Muscle of arm (tissue), 1 donor: ENCODE measurements at regions not wholly inside any gene's neighbourhood (a gene's known extent, or its start where the extent isn't known, plus 50 kb on each side); places are given as distances from the start of the nearest gene placed in this dataset.

Source experiments
- DNase-seq: peaks from one replicate; pipeline ENCODE4 v3.0.0-alpha.2; 2013

DNA sequence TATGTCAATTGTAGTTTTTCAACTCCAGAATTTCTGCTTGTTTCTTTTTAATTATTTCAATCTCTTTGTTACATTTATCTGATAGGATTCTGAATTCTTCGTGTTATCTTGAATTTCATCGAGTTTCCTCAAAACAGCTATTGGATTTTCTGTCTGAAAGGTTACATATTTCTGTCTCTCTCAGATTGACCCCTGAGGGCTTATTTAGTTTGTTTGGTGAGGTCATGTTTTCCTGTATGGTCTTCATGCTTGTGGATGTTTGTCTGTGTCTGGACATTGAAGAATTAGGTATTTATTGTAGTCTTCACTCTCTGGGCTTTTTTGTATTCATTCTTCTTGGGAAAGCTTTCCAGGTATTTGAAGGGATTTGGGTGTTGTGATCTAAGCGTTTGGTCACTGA, 85.6 kb downstream of the SNAPC1 start:
- DNase-seq = no peak

DNA sequence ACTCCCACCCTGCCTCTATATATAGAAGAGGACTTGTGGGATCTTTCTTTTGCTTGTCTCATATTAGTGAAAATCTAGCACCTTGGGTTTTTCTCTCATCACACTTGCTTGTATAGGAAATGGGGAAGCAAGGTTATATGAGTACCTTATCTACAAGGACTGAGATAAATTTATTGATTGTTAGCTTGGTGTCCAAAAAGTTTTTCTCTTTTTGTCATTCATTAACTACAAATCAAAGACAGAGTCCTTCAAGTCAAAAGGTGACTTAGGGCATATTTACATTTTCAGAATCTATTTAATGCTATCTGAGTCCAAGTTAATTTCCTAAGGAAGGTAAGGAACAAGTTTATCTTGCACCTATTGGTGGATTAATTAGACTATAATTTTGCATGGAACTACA, 92.7 kb downstream of the SNAPC1 start:
- no peak for DNase-seq

DNA sequence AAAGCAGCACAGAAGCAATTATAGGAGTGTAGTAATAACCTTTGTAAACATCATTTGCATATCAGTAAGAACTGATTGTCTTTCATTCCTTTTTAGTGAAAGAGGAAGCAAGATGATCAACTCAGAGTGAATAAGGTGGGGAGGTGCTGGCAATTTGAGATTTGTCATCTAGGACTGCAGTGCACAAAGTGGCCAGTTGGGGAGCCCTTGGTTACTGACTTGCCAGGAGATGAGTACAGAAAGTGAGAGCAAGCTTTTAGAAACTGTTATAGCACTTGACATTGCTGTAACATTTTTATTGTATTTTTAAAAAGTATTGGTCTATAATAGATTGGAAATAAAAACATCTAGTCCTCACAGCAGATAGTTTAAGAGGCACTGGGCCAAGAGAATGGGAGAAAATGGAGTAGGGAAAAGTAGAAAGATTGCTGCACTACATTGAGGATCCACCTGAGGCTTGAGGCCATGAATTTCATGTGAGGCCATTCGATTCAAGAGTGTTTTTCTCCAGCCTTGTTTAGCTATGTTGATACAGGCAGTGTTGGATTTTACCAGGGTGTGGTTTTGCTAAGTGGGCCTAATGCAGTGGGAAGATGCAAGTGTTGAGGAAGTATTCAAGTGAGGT, 98.2 kb downstream of the SNAPC1 start:
- no peak for DNase-seq

GRCh38 chr14:61861320-61861865, 99.2 kb downstream of the SNAPC1 start:
- no peak for DNase-seq

GRCh38 chr14:61864329-61864898, 102.2 kb downstream of the SNAPC1 start:
- DNase-seq = no peak

DNA sequence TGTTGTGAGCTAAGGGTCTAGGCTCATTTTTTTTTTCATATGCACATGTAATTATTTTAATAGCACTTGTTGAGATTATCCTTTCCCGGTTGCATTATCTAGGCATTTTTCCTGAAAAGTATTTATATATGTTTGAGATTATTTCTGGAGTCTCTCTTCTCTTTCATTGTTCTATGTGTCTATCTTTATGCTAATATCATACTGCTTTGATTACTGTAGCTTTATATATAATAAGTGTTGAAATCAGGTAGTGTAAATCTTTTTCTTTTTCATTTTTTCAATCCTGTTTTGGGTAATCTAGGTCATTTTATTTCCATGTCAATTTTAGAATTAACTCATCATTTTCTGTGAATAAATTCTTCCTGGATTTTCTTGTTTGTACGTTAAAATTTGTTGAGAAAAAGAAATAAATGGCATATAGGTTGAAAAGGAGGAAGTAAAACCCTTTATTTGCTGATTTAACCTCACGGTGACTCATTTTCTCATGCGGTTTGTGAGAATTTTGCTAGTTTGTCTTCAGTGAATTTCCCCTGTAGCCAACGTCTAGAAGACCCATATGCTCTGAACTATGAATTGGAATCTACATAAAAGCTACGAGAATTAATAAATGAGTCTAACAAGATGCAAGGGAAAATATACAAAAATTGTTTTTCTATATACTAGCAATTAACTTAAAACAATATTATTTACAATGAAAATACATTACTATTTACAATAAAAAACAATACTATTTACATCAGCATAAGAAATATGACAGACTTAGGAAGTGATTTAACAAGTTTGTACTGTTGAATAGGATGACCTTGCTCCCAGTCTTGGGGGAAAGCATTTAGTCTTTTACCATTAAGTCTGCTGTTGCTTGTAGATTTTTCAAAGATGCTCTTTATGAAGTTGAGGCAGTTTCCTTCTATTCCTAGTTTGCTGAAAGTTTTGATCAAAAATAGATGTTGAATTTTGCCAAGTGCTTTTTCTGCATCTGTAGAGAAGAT, 105.0 kb downstream of the SNAPC1 start:
- DNase-seq = no peak

DNA sequence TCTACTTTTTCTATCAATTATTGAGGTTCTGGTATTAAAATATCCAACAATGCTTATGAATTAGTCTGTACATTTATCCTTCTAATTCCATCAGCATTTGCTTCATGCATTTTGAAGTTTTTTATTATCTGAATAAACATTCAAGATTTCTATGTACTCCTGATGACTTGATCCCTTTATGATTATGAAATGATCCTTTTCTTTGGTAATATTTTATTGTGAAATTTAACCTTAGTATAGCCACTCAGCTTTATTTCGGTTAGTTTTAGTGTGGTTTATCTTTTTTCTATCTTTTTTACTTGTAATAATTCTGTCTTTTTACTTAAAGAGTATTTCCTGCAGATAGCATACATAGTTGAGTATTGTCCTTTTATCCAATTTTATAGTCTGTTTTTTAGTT, 106.6 kb downstream of the SNAPC1 start:
- no peak for DNase-seq

DNA sequence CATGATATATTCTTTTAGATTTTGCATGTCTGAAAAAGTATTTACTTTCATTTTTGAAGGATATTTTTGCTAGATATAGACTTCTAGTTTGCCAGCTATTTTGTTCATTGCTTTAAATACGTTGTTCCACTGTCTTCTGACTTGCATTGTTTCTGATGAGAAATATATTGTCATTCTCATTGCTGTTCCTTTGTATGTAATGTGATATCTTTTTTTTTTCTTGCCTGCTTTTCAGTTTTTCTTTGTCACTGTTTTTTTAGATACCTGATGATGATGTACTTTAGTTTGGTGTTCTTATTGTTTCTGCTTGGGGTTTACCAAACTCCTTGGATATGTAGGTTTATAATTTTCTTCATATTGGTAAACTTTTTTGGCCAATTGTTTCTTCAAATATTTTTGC, 107.9 kb downstream of the SNAPC1 start:
- no peak for DNase-seq

- no peak for DNase-seq
Observed at GRCh38 chr14:61872452-61872851, 110.2 kb downstream of the SNAPC1 start.

- DNase-seq = no peak
Observed at GRCh38 chr14:61875483-61875882, 113.3 kb downstream of the SNAPC1 start.

GRCh38 chr14:61876362-61877034, 114.3 kb downstream of the SNAPC1 start:
- DNase-seq = no peak

DNA sequence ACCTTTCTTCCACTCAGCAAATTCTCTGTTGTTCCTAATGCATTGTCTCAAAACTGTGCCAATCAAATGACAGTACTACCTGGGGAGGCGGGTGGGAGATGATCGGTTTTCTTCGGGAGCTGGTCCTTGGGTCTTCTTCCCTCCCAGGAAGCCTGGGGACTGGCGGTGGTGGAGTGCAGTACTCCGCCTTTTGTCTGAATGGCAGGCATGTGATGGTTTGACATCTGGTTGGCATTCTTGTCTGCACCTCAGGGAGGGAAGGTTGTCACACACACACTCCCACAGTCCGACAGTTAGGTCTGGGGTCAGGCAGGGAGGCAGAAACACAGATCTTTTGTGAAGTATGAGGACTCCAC, 114.8 kb downstream of the SNAPC1 start:
- DNase-seq = no peak

DNA sequence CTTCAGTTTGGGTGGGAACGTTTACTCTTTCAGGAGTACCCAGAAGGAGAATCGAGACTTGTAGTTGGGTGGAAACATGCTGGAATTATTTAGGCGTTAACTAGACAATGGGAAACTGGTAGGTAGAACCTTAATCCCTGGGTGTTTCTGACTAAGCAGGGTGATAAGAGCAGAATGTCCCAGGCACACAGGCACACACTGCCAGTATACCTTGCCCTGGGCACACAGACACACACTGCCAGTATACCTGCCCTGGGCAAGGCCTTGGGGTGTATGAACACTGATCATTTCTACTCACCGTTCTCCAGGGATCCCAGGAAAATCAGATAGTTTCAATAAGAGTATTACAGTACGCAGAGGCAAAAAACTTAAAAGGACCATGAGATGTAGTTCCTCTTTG, 115.5 kb downstream of the SNAPC1 start:
- no peak for DNase-seq

- no peak for DNase-seq
Observed at GRCh38 chr14:61878931-61879330, 116.7 kb downstream of the SNAPC1 start.

GRCh38 chr14:61881046-61881445, 118.8 kb downstream of the SNAPC1 start:
- peak; percentile 14 for DNase-seq

GRCh38 chr14:61884711-61885110, 122.5 kb downstream of the SNAPC1 start:
- DNase-seq = peak; percentile 82

DNA sequence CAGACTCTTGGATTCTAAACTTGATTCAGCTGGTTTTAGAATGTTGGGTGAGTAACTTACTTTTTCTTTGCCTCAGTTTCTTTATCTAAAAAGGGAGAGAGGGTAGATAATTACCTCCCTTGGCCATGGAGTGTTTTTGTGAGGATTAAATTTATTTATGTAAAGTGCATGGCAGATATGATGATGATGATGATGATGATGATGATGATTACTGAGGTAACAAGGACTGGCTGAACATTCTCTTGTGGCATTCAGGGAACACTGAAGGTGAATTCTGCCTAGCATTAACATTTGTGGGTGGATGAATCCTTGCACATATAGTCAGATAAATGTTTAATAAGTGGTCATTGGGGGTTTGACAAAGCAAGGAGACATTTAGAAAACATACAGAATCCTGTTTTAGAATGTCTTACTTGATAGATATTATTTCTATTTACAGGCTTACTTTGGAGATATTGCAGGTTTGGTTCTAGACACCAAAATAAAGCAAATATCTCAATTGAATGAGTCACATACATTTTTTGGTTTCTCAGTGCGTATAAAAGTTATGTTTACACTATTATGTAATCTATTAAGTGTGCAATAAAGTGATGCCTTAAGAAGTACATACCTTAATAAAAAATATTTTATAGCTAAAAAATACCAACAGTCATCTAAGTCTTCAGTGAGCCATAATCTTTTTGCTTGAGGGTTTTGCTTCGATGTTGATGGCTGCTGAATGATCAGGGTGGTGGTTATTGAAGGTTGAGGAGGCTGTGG, 123.2 kb downstream of the SNAPC1 start:
- no peak for DNase-seq

GRCh38 chr14:61887628-61888027, 125.4 kb downstream of the SNAPC1 start:
- no peak for DNase-seq

- DNase-seq = no peak
Observed at GRCh38 chr14:61889914-61890351, 127.7 kb downstream of the SNAPC1 start.

GRCh38 chr14:61891170-61891569, 128.9 kb downstream of the SNAPC1 start:
- no peak for DNase-seq

DNA sequence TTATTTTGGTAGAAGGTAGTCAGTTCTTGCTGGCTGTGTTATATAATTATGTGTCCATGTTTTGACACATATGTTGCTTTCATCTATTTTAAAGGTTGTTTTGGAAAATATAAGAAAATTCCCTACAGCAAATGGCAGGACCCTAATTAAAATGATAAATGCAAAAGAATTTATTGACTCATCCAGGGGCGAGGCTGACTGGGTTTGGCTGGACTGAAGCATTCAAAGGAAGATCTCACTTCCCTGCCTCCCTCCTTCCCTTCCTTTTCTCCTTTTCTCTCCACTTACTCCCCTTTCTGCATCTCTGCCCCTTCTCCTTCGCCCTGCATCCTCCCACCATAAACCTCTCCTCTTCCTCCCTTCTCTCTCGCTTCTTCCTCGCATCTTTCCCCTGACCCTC, 129.6 kb downstream of the SNAPC1 start:
- DNase-seq = no peak
